Peyer's patch (tissue), 4 donors: ENCODE measurements at regions not wholly inside any gene's neighbourhood (a gene's known extent, or its start where the extent isn't known, plus 50 kb on each side); places are given as distances from the start of the nearest gene placed in this dataset.

ENCODE experiments used
- DNase-seq, 3 donors: peaks; one replicate each; pipeline ENCODE4 v3.0.0-alpha.2; 2017 to 2019
- H3K27ac ChIP-seq, 4 donors: fragments of 200-600 bp; sonication (generic); one replicate each; pipeline ENCODE4 v1.5.1; 2016 to 2019
- H3K27me3 ChIP-seq, 2 donors: fragments of 200-600 bp; sonication (generic); one replicate each; pipeline ENCODE4 v1.5.1; 2019
- H3K36me3 ChIP-seq, 3 donors: fragments of 200-600 bp; sonication (generic); one replicate each; pipeline ENCODE4 v1.5.1; 2016 to 2019
- H3K4me1 ChIP-seq, 4 donors: fragments of 200-600 bp; sonication (generic); one replicate each; pipeline ENCODE4 v1.5.1; 2016 to 2019
- H3K4me3 ChIP-seq, 4 donors: fragments of 200-600 bp; sonication (generic); 1 replicate in 3 of 4; 2 replicates in 1 of 4; pipeline ENCODE4 v1.5.1; 2016 to 2019; ENCODE audit warnings: mild to moderate bottlenecking in 1 of 4
- H3K9me3 ChIP-seq, 4 donors: fragments of 200-600 bp; sonication (generic); one replicate each; pipeline ENCODE4 v1.5.1; 2016 to 2019; ENCODE audit warnings: mild to moderate bottlenecking in 1 of 4
- POLR2A ChIP-seq, 2 donors: fragments of 450-650 bp; IDR thresholded peaks; one replicate each; pipeline ENCODE4 v1.5.1; 2017; ENCODE audit warnings: antibody characterized with exemption in 2 of 2, mild to moderate bottlenecking in 2 of 2, moderate library complexity in 2 of 2
- TF ChIP-seq, protein P1 (sequence below), 6 experiments: fragments of 450-650 bp in 4 of 6; fragments of 200-600 bp in 2 of 6; sonication (generic) in 1 of 6; IDR thresholded peaks; one replicate each; pipeline ENCODE4 v1.5.1; 2017 to 2019; ENCODE audit warnings: antibody characterized with exemption in 6 of 6, mild to moderate bottlenecking in 3 of 6, moderate library complexity in 1 of 6

DNA sequence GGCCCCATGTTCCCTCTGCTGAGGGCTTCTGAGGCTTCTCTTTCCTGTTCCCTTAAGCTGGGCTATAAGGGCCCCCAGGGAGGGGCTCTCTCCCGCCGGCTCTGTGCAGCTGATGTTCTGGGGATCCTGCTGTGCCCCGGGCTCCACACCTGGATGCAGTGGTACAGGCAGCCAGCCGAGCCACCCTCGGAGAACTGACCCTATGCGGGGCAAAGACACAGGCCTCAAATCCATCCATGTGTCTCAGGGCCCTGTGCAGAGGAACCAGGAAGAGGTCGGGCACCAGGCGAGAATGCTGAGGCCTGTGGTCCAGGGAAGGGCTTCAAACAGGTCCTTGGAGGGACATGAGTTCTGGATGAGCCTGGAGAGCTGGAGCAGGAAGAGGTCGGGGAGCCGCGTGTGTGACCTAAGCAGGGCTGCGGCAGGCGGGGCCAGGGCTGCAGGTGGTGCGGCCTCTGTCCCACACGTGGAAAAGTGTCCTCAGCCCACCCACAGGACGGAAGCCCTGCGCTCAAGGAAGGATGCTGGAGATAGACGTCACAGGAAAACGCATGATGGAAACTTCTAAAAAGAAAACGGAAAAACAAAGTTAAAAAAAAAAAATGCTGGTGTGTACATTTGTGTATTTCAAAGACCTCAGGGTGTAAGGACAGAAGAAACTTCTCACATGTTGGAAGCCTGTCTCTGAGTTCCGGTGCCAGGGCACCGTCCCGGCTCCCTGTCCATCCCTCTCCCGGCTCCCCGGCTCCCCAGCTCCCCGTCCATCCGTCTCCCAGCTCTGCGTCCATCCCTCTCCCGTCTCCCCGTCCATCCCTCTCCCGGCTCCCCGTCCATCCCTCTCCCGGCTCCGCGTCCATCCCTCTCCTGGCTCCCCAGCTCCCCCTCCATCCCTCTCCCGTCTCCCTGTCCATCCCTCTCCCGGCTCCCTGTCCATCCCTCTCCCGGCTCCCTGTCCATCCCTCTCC is 1149.2 kb downstream of the BRD1 start:
- no peak for DNase-seq
- TF ChIP-seq, protein P1, sequence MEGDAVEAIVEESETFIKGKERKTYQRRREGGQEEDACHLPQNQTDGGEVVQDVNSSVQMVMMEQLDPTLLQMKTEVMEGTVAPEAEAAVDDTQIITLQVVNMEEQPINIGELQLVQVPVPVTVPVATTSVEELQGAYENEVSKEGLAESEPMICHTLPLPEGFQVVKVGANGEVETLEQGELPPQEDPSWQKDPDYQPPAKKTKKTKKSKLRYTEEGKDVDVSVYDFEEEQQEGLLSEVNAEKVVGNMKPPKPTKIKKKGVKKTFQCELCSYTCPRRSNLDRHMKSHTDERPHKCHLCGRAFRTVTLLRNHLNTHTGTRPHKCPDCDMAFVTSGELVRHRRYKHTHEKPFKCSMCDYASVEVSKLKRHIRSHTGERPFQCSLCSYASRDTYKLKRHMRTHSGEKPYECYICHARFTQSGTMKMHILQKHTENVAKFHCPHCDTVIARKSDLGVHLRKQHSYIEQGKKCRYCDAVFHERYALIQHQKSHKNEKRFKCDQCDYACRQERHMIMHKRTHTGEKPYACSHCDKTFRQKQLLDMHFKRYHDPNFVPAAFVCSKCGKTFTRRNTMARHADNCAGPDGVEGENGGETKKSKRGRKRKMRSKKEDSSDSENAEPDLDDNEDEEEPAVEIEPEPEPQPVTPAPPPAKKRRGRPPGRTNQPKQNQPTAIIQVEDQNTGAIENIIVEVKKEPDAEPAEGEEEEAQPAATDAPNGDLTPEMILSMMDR (IDR thresholded peaks at IDR 0.05), result no peak
- TF ChIP-seq POLR2A (IDR thresholded peaks at IDR 0.05), result no peak
- Histone ChIP-seq H3K4me1 (no peaks in the 10 kb centered on the region), H3K27ac (no peak overlapping the region), H3K27me3 (no peaks in the 10 kb centered on the region), H3K36me3 (no peaks in the 10 kb centered on the region), H3K9me3 (no peaks in the 10 kb centered on the region), H3K4me3 (no peak overlapping the region)

- no peak for DNase-seq
- Histone ChIP-seq H3K4me3 (no peak overlapping the region), H3K27me3 (no peaks in the 10 kb centered on the region), H3K27ac (no peak overlapping the region), H3K36me3 (no peaks in the 10 kb centered on the region), H3K9me3 (no peaks in the 10 kb centered on the region), H3K4me1 (no peaks in the 10 kb centered on the region)
- TF ChIP-seq POLR2A (IDR thresholded peaks at IDR 0.05), result no peak
- TF ChIP-seq, protein P1 (IDR thresholded peaks at IDR 0.05), result no peak
Observed at GRCh38 chr22:48677621-48678020, 1150.1 kb downstream of the BRD1 start.

DNA sequence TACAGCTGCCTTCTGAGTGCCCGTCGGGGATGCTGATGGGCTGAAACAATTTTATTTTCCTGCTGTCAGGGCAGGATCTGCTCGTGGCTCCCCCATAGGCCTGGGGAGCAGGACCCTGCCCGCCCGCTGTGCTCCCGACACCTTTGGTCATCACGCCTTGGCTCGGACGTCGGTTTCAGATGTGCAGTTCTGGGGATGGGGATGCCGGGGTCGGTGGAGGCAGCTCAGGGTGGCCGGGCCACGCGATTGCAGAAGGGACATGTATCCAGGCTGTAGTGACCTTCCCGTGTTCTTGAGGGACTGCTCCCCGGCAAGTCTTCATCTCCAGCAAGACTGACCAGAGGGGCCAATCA is 1150.5 kb downstream of the BRD1 start:
- Histone ChIP-seq H3K27me3 (no peaks in the 10 kb centered on the region), H3K36me3 (no peaks in the 10 kb centered on the region), H3K9me3 (no peaks in the 10 kb centered on the region), H3K4me3 (no peak overlapping the region), H3K4me1 (no peaks in the 10 kb centered on the region), H3K27ac (no peak overlapping the region)
- no peak for TF ChIP-seq POLR2A (IDR thresholded peaks at IDR 0.05)
- TF ChIP-seq, protein P1 (IDR thresholded peaks at IDR 0.05), result no peak
- no peak for DNase-seq

DNA sequence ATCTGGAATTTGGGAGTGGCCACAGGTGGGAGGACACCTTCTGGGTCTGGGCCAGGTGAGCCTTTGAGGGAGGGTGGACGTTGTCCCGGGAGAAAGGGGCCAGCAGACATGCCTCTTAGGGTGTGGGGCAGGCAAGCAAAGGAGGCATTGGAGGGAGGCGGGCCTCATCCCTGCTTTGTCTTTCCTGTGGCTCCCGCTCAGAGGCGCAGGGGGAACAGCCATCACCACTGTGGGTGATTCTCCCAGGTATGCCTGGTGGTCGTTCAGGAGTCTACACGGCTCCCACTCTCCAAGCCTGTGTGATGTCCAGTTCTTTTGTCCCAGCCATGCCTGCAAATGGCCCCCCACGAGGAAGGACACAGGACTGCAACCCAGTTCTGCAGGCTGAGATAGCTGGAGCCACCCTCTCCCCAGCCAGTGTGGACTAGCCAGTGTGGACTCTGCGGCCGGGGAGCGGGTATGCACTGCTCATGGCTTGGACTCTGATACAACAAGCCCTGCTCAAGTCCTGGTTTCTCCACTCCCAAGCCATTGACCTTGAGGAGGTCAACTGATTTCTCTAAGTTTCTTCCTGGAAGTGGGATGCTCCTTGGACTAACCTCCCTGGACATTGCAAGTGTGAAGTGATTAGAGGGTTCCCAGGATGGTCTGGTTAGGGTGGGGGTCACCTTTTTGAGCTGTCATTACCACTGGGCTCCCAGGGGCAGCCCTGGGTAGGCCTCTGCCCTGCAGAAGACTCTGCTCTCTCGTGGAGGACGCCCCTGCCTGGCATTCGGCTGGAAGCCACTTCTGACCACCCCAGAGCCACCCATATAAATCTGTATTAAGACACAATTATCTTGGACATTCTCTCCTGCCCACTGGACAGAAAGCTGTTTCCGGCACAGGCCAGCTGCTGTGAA is 1151.2 kb downstream of the BRD1 start:
- Histone ChIP-seq H3K4me1 (no peaks in the 10 kb centered on the region), H3K27ac (no peak overlapping the region), H3K36me3 (no peaks in the 10 kb centered on the region), H3K27me3 (no peaks in the 10 kb centered on the region), H3K4me3 (no peak overlapping the region), H3K9me3 (no peaks in the 10 kb centered on the region)
- TF ChIP-seq, protein P1 (IDR thresholded peaks at IDR 0.05), result no peak
- TF ChIP-seq POLR2A (IDR thresholded peaks at IDR 0.05), result no peak
- no peak for DNase-seq

GRCh38 chr22:48675830-48676145 is 1151.9 kb downstream of the BRD1 start:
- H3K9me3 ChIP-seq, result no peaks in the 10 kb centered on the region
- no peak overlapping the region for H3K4me3 ChIP-seq
- H3K4me1 ChIP-seq, result no peaks in the 10 kb centered on the region
- DNase-seq, result no peak
- TF ChIP-seq POLR2A (IDR thresholded peaks at IDR 0.05), result no peak
- TF ChIP-seq, protein P1 (IDR thresholded peaks at IDR 0.05), result no peak
- no peaks in the 10 kb centered on the region for H3K27me3 ChIP-seq
- no peaks in the 10 kb centered on the region for H3K36me3 ChIP-seq
- no peak overlapping the region for H3K27ac ChIP-seq
